GM21576 (cell line): ENCODE measurements at regions not wholly inside any gene's neighbourhood (a gene's known extent, or its start where the extent isn't known, plus 50 kb on each side); places are given as distances from the start of the nearest gene placed in this dataset.

ENCODE experiments used
- ATAC-seq: cut with Tn5 transposase; IDR thresholded peaks from one replicate; pipeline ENCODE4 v1.9.1; 2021; ENCODE audit warnings: mild to moderate bottlenecking, moderate library complexity; ENCODE audit not compliant: unreplicated experiment

GRCh38 chr13:107447591-107447990 is 767.7 kb downstream of the LIG4 start:
- ATAC-seq = no peak

GRCh38 chr13:107441279-107441678 is 774.1 kb downstream of the LIG4 start:
- no peak for ATAC-seq

GRCh38 chr13:107438251-107438650 is 777.1 kb downstream of the LIG4 start:
- ATAC-seq = no peak

- ATAC-seq = no peak
Observed at GRCh38 chr13:107434347-107434746, 781.0 kb downstream of the LIG4 start.

- ATAC-seq = no peak
Observed at GRCh38 chr13:107427536-107427935, 787.8 kb downstream of the LIG4 start.

- ATAC-seq = no peak
Observed at GRCh38 chr13:107422421-107422820, 792.9 kb downstream of the LIG4 start.

GRCh38 chr13:107421951-107422350 is 793.4 kb downstream of the LIG4 start:
- ATAC-seq = no peak

GRCh38 chr13:107421028-107421427 is 794.3 kb downstream of the LIG4 start:
- ATAC-seq = no peak

DNA sequence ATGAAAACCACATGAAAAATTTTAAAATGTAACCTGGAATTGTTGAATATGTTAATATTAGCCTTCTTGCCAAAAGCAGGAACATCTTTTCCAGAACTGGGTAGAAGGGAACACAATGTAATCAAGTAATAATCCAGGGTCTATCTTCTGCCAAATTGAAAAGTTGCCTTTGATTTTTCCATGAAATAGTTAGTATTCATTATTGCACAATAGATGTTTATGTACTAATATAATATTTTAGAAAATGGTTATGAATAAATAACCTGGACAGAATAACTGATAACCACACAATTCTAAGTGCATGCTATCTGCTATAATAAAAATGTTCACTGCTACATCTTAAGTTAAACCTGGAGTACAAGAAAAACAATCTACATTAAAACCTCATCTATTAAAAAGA is 802.3 kb downstream of the LIG4 start:
- ATAC-seq = no peak

- ATAC-seq = no peak
Observed at GRCh38 chr13:107407074-107407473, 808.3 kb downstream of the LIG4 start.

DNA sequence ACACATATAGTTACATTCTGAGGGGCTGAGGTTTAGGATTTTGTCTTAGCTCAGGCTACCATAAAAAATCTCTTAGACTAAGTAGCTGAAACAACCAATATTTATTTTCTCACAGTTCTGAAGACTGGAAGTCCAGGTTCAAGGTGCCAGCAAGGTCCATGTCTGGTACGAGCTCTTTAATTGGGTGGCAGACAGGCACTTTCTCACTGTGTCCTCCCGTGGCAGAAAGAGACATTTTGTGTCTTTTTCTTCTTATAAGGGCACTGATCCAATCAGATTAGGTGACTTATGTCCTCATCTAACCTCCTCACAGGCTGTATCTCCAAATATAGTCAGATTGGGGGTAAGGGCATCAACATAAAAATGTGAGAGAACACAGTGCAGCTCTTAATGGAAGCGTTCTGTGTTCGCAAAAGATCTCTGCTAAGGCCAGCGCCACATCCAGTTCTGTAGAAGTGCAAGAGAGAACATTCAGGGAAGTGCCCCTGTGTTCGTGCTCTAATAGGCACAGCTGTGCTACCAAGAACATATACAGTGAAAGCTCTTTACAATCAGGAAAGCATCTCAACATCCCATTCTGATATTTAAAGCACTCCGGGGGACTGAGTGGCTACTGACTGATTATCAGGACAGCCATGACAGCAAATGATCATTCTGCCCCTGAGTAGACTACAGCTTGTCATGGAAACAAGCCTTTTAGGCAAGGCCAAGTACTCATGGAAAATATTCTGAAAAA is 819.2 kb downstream of the LIG4 start:
- ATAC-seq = no peak

- ATAC-seq = no peak
Observed at GRCh38 chr13:107392205-107392604, 823.1 kb downstream of the LIG4 start.

GRCh38 chr13:107387525-107387924 is 819.6 kb upstream of the ARGLU1 start:
- no peak for ATAC-seq

- no peak for ATAC-seq
Observed at GRCh38 chr13:107379407-107380155, 811.6 kb upstream of the ARGLU1 start.

GRCh38 chr13:107376341-107377125 is 808.6 kb upstream of the ARGLU1 start:
- no peak for ATAC-seq

- ATAC-seq = no peak
Observed at GRCh38 chr13:107375701-107376340, 807.9 kb upstream of the ARGLU1 start.

GRCh38 chr13:107374038-107374437 is 806.1 kb upstream of the ARGLU1 start:
- ATAC-seq = no peak

DNA sequence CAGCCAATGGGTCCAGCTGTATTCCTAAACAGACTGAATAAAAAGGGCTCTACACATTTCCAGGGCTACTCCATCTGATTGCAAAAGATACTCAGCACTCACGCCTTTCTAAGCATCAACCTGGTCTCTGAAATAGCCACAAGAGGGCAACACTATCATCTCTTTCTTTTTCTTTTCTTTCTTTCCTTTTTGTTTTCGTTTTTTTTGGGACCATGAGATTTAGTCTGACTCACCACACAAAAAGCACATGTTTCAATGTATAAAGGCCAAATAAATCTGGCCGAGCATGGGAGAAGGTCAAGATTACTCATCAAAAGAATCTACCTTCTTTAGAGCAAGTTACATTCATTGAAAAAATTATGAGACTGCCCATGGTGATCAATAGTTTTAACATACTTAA is 805.6 kb upstream of the ARGLU1 start:
- ATAC-seq = no peak

DNA sequence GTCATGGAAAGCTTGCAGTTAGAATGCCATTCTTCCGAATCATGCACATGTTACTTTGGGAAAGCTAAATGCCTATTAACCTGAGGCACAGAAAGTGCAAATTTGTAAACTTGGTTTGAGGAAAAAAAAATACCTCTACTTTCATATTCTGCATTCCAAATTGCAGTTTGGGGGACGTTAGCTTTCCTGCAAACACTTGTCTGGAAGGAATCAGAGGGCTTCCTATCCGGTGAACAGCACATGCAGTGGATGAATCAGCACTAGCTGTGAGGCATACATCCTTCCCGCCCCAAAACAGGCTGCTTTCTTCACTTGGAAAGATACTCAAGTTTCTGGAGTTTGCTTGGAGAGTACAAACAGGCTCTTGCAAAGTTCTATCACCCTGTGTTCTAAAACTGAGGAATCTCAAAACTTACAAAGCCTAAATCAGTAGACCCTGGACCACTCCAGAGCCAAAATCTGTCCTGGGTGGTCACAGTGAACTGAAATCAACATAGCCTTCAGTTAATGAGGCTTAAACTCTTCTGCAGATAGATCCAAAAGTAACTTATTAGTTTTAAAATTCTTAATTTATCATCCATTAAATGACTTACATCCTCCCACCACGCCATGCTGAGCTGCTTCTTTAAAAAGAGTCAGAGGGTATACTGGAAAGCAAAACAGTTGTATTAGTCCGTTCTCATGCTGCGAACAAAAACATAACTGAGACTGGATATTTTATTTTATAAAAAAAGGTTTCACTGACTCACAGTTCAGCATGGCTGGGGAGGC is 802.3 kb upstream of the ARGLU1 start:
- ATAC-seq = no peak

- ATAC-seq = no peak
Observed at GRCh38 chr13:107367258-107367657, 799.3 kb upstream of the ARGLU1 start.
